Right renal cortex interstitium (tissue), 3 donors: ENCODE measurements at regions not wholly inside any gene's neighbourhood (a gene's known extent, or its start where the extent isn't known, plus 50 kb on each side); places are given as distances from the start of the nearest gene placed in this dataset.

Experiments
- DNase-seq, 3 donors: peaks; one replicate each; pipeline ENCODE4 v3.0.0-alpha.2; 2013; ENCODE audit warnings: low read depth in 3 of 3, low spot score in 2 of 3

GRCh38 chr3:135719449-135719848 is 246.1 kb upstream of the PPP2R3A start:
- DNase-seq, result no peak

GRCh38 chr3:135728007-135728721 is 237.4 kb upstream of the PPP2R3A start:
- DNase-seq, result no peak

- no peak for DNase-seq
Measured at GRCh38 chr3:135731546-135731945, 234.0 kb upstream of the PPP2R3A start.

GRCh38 chr3:135736740-135737139 is 228.8 kb upstream of the PPP2R3A start:
- DNase-seq, result no peak

- DNase-seq, result no peak
Measured at GRCh38 chr3:135739779-135740178, 225.7 kb upstream of the PPP2R3A start.

- DNase-seq, result no peak
Measured at GRCh38 chr3:135740211-135740610, 225.3 kb upstream of the PPP2R3A start.

GRCh38 chr3:135740751-135741150 is 224.8 kb upstream of the PPP2R3A start:
- DNase-seq, result no peak

GRCh38 chr3:135751991-135752390 is 213.5 kb upstream of the PPP2R3A start:
- DNase-seq, result no peak

- DNase-seq, result peak in 1 of 3 donors; percentile 4
Measured at GRCh38 chr3:135752851-135753250, 212.7 kb upstream of the PPP2R3A start.

GRCh38 chr3:135753506-135753905 is 212.0 kb upstream of the PPP2R3A start:
- no peak for DNase-seq

- DNase-seq, result no peak
Measured at GRCh38 chr3:135755330-135756105, 210.0 kb upstream of the PPP2R3A start.

GRCh38 chr3:135756106-135756668 is 209.3 kb upstream of the PPP2R3A start:
- no peak for DNase-seq

- no peak for DNase-seq
Measured at GRCh38 chr3:135757421-135757820, 208.1 kb upstream of the PPP2R3A start.

- no peak for DNase-seq
Measured at GRCh38 chr3:135758961-135759360, 206.6 kb upstream of the PPP2R3A start.

- no peak for DNase-seq
Measured at GRCh38 chr3:135759651-135760050, 205.9 kb upstream of the PPP2R3A start.

GRCh38 chr3:135760581-135760980 is 204.9 kb upstream of the PPP2R3A start:
- DNase-seq, result no peak

- DNase-seq, result peak in 1 of 3 donors; percentile 4
Measured at GRCh38 chr3:135762188-135762856, 203.2 kb upstream of the PPP2R3A start.

GRCh38 chr3:135766115-135766514 is 199.4 kb upstream of the PPP2R3A start:
- no peak for DNase-seq

GRCh38 chr3:135771760-135772159 is 193.8 kb upstream of the PPP2R3A start:
- DNase-seq, result no peak

- DNase-seq, result no peak
Measured at GRCh38 chr3:135779024-135779423, 186.5 kb upstream of the PPP2R3A start.

- DNase-seq, result no peak
Measured at GRCh38 chr3:135779590-135780235, 185.8 kb upstream of the PPP2R3A start.
